Thyroid gland (tissue), 4 donors: ENCODE measurements at regions not wholly inside any gene's neighbourhood (a gene's known extent, or its start where the extent isn't known, plus 50 kb on each side); places are given as distances from the start of the nearest gene placed in this dataset.

Source experiments
- CTCF ChIP-seq, 6 experiments: fragments of 200-600 bp in 3 of 6; fragments of 450-650 bp in 3 of 6; sonication (generic) in 3 of 6; IDR thresholded peaks; one replicate each; pipeline ENCODE4 v1.5.1; 2016 to 2019; ENCODE audit warnings: antibody characterized with exemption in 6 of 6, mild to moderate bottlenecking in 2 of 6, inconsistent platforms in 1 of 6, moderate library complexity in 1 of 6
- POLR2A ChIP-seq, 2 donors: fragments of 450-650 bp; IDR thresholded peaks; one replicate each; pipeline ENCODE4 v1.6.1; 2017; ENCODE audit warnings: antibody characterized with exemption in 2 of 2, mild to moderate bottlenecking in 2 of 2, moderate library complexity in 1 of 2

GRCh38 chrX:104370089-104370488 is 115.4 kb upstream of the ESX1 start:
- TF ChIP-seq CTCF (IDR thresholded peaks at IDR 0.05) = no peak
- TF ChIP-seq POLR2A (IDR thresholded peaks at IDR 0.05) = no peak
